K562 (cell line): ENCODE measurements at regions not wholly inside any gene's neighbourhood (a gene's known extent, or its start where the extent isn't known, plus 50 kb on each side); places are given as distances from the start of the nearest gene placed in this dataset.

Experiments used
- ATAC-seq: fragments of 200-7000 bp; cut with Tn5 transposase; 3 replicates; pipeline ENCODE4 v1.9.1; 2020; ENCODE audit warnings: moderate library complexity
- BruUV-seq: library from RNA; stranded (reverse); fragments of 400-500 nt; replicated peaks from 2 replicates; lab custom pipeline; 2021; lab: Mats Ljungman, UMichigan
- CTCF ChIA-PET: fragments of 300-600 bp; formaldehyde crosslinking; extraction: SDS; loops from one replicate; lab custom pipeline; 2021; ENCODE audit warnings: low intra/inter-chr PET ratio; lab: Yijun Ruan, JAX
- POLR2A ChIA-PET: fragments of 300-600, 350-650 bp; sonication (Branson Sonifier 250); formaldehyde crosslinking; extraction: SDS; loops from one replicate; lab custom pipeline; 2021; ENCODE audit warnings: antibody characterized with exemption, inconsistent platforms; lab: Yijun Ruan, JAX
- DNase-seq, 4 experiments: peaks; one replicate each; pipeline versions ENCODE4 v3.0.0 to v3.0.0-alpha.2; 2011 to 2018; ENCODE audit warnings: low spot score in 3 of 4, mixed read lengths in 3 of 4; ENCODE audit errors: extremely low read depth in 1 of 4
- FAIRE-seq: peaks from 2 replicates; lab custom pipeline; 2011; peaks lifted over from hg19 to GRCh38; lab: Jason Lieb, UNC
- H2AFZ ChIP-seq: 2 replicates; pipeline ENCODE4 v1.6.0; 2011; ENCODE audit warnings: low read depth, low read length, control low read depth, inconsistent platforms
- H3K27ac ChIP-seq: fragments of 200-600 bp; 3 replicates; pipeline ENCODE4 v1.8.0; 2011; ENCODE audit warnings: low read depth, mild to moderate bottlenecking, control low read depth, inconsistent platforms, low read length, moderate library complexity, mixed read lengths; ENCODE audit errors: extremely low read depth
- H3K27me3 ChIP-seq, 2 experiments: fragments of 300-600 bp in 1 of 2; 2 replicates in 1 of 2; 3 replicates in 1 of 2; pipeline versions ENCODE4 v1.6.0 to v1.8.0; 2011; ENCODE audit warnings: inconsistent platforms in 2 of 2, low read length in 2 of 2, mild to moderate bottlenecking in 1 of 2, mixed read lengths in 1 of 2, moderate library complexity in 1 of 2; ENCODE audit not compliant: control insufficient read depth in 2 of 2, insufficient read depth in 2 of 2
- H3K36me3 ChIP-seq: fragments of 300-600 bp; 3 replicates; pipeline ENCODE4 v1.8.0; 2011; ENCODE audit warnings: mild to moderate bottlenecking, low read length, inconsistent platforms; ENCODE audit not compliant: control insufficient read depth, insufficient read depth
- H3K4me1 ChIP-seq, 2 experiments: fragments of 200-600 bp in 1 of 2; replicated peaks in 1 of 2; 2 replicates in 1 of 2; 3 replicates in 1 of 2; pipeline versions ENCODE4 v1.5.1 to v1.8.0; 2011; ENCODE audit warnings: inconsistent platforms in 2 of 2, low read length in 2 of 2, mild to moderate bottlenecking in 1 of 2, mixed read lengths in 1 of 2, moderate library complexity in 1 of 2; ENCODE audit not compliant: control insufficient read depth in 2 of 2, insufficient read depth in 2 of 2
- H3K4me2 ChIP-seq: 2 replicates; pipeline ENCODE4 v1.6.1; 2011; ENCODE audit warnings: low read length, control low read depth, inconsistent platforms, mixed read lengths; ENCODE audit not compliant: insufficient read depth
- H3K4me3 ChIP-seq: fragments of 200-600 bp; sonication (generic), shearing (Covaris generic); 2 replicates; pipeline ENCODE4 v1.5.1; 2016; ENCODE audit warnings: control low read depth, inconsistent platforms
- H3K79me2 ChIP-seq: fragments of 200-600 bp; 3 replicates; pipeline ENCODE4 v1.8.0; 2011; ENCODE audit warnings: low read length, inconsistent platforms; ENCODE audit not compliant: control insufficient read depth, insufficient read depth
- H3K9ac ChIP-seq, 2 experiments: 2 replicates each; pipeline versions ENCODE4 v1.6.0 to v1.6.1; 2011; ENCODE audit warnings: low read depth in 2 of 2, low read length in 2 of 2, control low read depth in 1 of 2, inconsistent platforms in 1 of 2, mild to moderate bottlenecking in 1 of 2, mixed read lengths in 1 of 2; ENCODE audit not compliant: insufficient read depth in 1 of 2
- H3K9me1 ChIP-seq: one replicate; pipeline ENCODE4 v1.6.0; 2011; ENCODE audit warnings: inconsistent platforms, mild to moderate bottlenecking, low read length, moderate library complexity; ENCODE audit not compliant: control insufficient read depth, insufficient read depth
- H3K9me3 ChIP-seq: replicated peaks from 2 replicates; pipeline ENCODE4 v1.5.1; 2011; ENCODE audit warnings: low read depth, low read length, inconsistent platforms; ENCODE audit not compliant: control insufficient read depth, insufficient read depth
- H4K20me1 ChIP-seq: replicated peaks from 2 replicates; pipeline ENCODE4 v1.6.1; 2011; ENCODE audit warnings: low read length, inconsistent platforms, mixed read lengths; ENCODE audit not compliant: control insufficient read depth, insufficient read depth
- BACH1 ChIP-seq: fragments of 200-800 bp; sonication (Bioruptor generic); IDR thresholded peaks from 2 replicates; pipeline ENCODE4 v1.6.1; 2016; ENCODE audit warnings: missing genetic modification characterization, missing compliant biosample characterization
- CEBPG ChIP-seq, 3 experiments: fragments of 200-800 bp in 1 of 3; sonication (Bioruptor generic) in 1 of 3; sonication (generic) in 1 of 3; formaldehyde crosslinking in 1 of 3; IDR thresholded peaks in 2 of 3; conservative IDR thresholded peaks in 1 of 3; 2 replicates each; pipeline versions ENCODE4 v1.6.1 to v1.8.0; 2016 to 2022; ENCODE audit warnings: missing compliant biosample characterization in 2 of 3, missing genetic modification characterization in 2 of 3, mild to moderate bottlenecking in 1 of 3, missing genetic modification reagents in 1 of 3
- GMEB1 ChIP-seq: fragments of 250-450 bp; sonication (Bioruptor Pico); IDR thresholded peaks from 2 replicates; pipeline ENCODE4 v1.4.0; 2020; ENCODE audit warnings: mild to moderate bottlenecking
- GTF2A2 ChIP-seq: IDR thresholded peaks from 2 replicates; pipeline ENCODE4 v1.6.1; 2016; ENCODE audit warnings: mild to moderate bottlenecking, missing genetic modification characterization, missing compliant biosample characterization
- HEY1 ChIP-seq: fragments of 250-450 bp; sonication (Bioruptor Pico); IDR thresholded peaks from 2 replicates; pipeline ENCODE4 v1.5.0; 2020; ENCODE audit warnings: mild to moderate bottlenecking, moderate library complexity, borderline replicate concordance
- HMGN3 ChIP-seq: IDR thresholded peaks from 2 replicates; pipeline ENCODE4 v1.6.1; 2011; ENCODE audit warnings: borderline replicate concordance, low read depth, mild to moderate bottlenecking, mixed read lengths, low read length; ENCODE audit not compliant: insufficient read length; ENCODE audit errors: extremely low read depth
- POLR2AphosphoS2 ChIP-seq: IDR thresholded peaks from 2 replicates; pipeline ENCODE4 v1.6.1; 2012; ENCODE audit warnings: low read length, improper control_type of control experiment
- ZNF239 ChIP-seq: fragments of 250-450 bp; sonication (Bioruptor Pico); IDR thresholded peaks from 2 replicates; pipeline ENCODE4 v1.4.0; 2020; ENCODE audit warnings: mild to moderate bottlenecking
- ZNF316 ChIP-seq: fragments of 450-650 bp; IDR thresholded peaks from 2 replicates; pipeline ENCODE4 v1.6.1; 2016
- ZSCAN29 ChIP-seq: fragments of 450-650 bp; IDR thresholded peaks from 2 replicates; pipeline ENCODE4 v1.6.1; 2017
- ZSCAN32 ChIP-seq: fragments of 450-650 bp; formaldehyde crosslinking; IDR thresholded peaks from 2 replicates; pipeline ENCODE4 v1.4.0; 2020; ENCODE audit warnings: mild to moderate bottlenecking, moderate library complexity
- WGBS: fragments of 100-300 bp; shearing (Covaris generic); methylation state at CpG from one replicate; pipeline ENCODE4 v1.1.6; 2016; ENCODE audit warnings: low coverage, mixed read lengths; ENCODE audit not compliant: insufficient coverage; ENCODE audit errors: missing lambda C conversion rate; 5-methylcytosine and 5-hydroxymethylcytosine counted together
- in situ Hi-C: fragments of 300-500 bp; cut with MboI; formaldehyde crosslinking; loops from 4 replicates; pipeline ENCODE4 v1.15.0; 2018; ENCODE audit warnings: inconsistent platforms, mixed read lengths
- intact Hi-C: fragments of 100-400 bp; cut with micrococcal nuclease; formaldehyde crosslinking; loops from 2 replicates; pipeline ENCODE4 v1.14.2; 2022

GRCh38 chr20:1788044-1788443 lies 107.2 kb upstream of the SIRPA start:
- no peak for ATAC-seq
- Histone ChIP-seq H3K27ac (no peak overlapping the region), H3K36me3 (no peaks in the 10 kb centered on the region), H3K4me2 (no peak overlapping the region), H3K4me3 (no peak overlapping the region), H3K9ac (no peak overlapping the region), H3K9me3 (no peaks in the 10 kb centered on the region), H3K9me1 (no peaks in the 10 kb centered on the region), H3K4me1 (no peaks in the 10 kb centered on the region), H3K79me2 (no peaks in the 10 kb centered on the region), H2AFZ (no peak overlapping the region), H4K20me1 (no peaks in the 10 kb centered on the region), H3K27me3 (no peaks in the 10 kb centered on the region)
- 0% methylated on average over 4 of the region's 4 CpGs for WGBS
- no peak for DNase-seq
- intact Hi-C loops (no loop called here), in situ Hi-C loops (no loop called here)
- no peak for FAIRE-seq
- no TSS peak for BruUV-seq
- ChIA-PET CTCF (no interaction called here), POLR2A (no interaction called here)
- TF ChIP-seq ZSCAN32 (CRISPR knock-in tag) (no peak), HMGN3 (no peak), CEBPG (CRISPR knock-in tag; IDR thresholded peaks at IDR 0.05) (no peak), CEBPG (tag; conservative IDR thresholded peaks at IDR 0.05 in 1 of 2, IDR thresholded peaks at IDR 0.05 in 1 of 2) (no peak)

GRCh38 chr20:1786486-1786885 lies 108.7 kb upstream of the SIRPA start:
- WGBS = 0% methylated on average over 6 of the region's 6 CpGs
- no peak for FAIRE-seq
- no TSS peak for BruUV-seq

More at GRCh38 chr20:1786486-1786885, 108.7 kb upstream of the SIRPA start:
- DNase-seq = no peak
- Histone ChIP-seq H3K4me3 (no peak overlapping the region), H3K27me3 (no peaks in the 10 kb centered on the region), H3K9me1 (no peaks in the 10 kb centered on the region), H2AFZ (no peak overlapping the region), H3K9ac (no peak overlapping the region), H3K79me2 (no peaks in the 10 kb centered on the region), H3K27ac (no peak overlapping the region), H3K4me2 (no peak overlapping the region), H3K36me3 (no peaks in the 10 kb centered on the region), H3K4me1 (no peaks in the 10 kb centered on the region), H3K9me3 (no peaks in the 10 kb centered on the region), H4K20me1 (no peaks in the 10 kb centered on the region)
- ATAC-seq = no peak
- in situ Hi-C loops = no loop called here
- ChIA-PET CTCF (no interaction called here), POLR2A (interaction anchor here (0.9 kb wide), 1 partner anchor 9 kb away, joined by 3 read pairs; no protein-coding TSS in a partner anchor)
- intact Hi-C loops = no loop called here
- TF ChIP-seq GMEB1 (CRISPR knock-in tag) (no peak), ZNF316 (no peak), HEY1 (CRISPR knock-in tag) (no peak), ZSCAN29 (no peak), ZNF239 (no peak), GTF2A2 (tag) (no peak), POLR2AphosphoS2 (no peak), BACH1 (no peak)
